Daoy (cell line): ENCODE measurements at regions not wholly inside any gene's neighbourhood (a gene's known extent, or its start where the extent isn't known, plus 50 kb on each side); places are given as distances from the start of the nearest gene placed in this dataset.

ENCODE experiments used
- DNase-seq: peaks from one replicate; pipeline ENCODE4 v3.0.0-alpha.2; 2015; ENCODE audit warnings: low read depth

DNA sequence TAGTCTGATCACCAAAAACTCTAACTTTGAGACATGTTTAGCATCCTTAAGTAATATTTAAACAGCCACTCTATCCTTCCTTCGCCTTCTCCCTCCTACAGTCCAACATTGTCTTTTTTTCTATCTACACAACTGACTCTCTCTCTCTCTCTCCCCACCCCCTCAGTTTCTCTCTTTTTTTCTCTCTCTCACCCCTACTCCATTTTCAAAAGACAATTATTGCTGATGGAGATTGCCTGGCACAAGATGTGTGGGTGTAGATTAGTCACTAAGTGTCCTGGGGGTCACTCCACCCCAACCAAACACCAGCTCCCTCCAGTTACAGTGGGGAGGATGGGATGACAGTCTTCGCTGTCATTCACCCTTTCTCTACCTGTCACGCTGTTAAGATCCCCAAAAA, 94.5 kb upstream of the NFIA start:
- no peak for DNase-seq

DNA sequence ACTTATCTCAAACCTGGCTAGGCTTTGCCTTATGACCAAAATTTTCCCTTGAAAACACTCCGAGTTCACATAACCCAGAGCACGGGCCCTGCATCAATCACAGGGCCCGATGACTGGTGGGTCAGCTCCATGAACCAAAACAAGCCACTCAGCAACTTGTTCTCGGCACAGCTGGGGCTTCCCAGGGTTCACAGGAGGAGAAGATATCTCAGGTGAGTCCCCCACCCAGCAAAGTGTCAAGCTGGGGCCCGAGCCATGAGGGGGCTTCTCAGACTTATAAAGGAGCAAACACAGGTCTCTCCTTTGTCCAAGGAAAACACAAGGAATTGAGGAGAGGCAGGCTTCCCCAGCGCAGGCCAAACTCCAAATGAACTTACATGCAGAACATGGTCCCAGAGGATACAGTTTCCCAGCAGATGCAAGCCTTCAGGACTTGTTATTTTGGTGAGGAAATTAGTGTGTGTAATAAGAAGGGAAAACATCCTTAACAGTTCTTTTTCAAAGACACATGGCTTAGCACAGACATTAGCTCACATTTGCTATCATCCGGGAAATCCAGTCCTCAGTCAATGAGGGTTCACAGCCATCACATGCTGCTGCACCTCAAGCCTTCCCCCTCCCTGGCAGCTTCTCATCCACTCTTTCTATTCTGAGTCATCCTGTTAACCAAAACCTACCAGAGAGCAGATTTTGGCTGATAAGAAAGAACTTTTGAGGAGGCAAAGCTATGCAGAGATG, 98.1 kb upstream of the NFIA start:
- peak; percentile 47 for DNase-seq

DNA sequence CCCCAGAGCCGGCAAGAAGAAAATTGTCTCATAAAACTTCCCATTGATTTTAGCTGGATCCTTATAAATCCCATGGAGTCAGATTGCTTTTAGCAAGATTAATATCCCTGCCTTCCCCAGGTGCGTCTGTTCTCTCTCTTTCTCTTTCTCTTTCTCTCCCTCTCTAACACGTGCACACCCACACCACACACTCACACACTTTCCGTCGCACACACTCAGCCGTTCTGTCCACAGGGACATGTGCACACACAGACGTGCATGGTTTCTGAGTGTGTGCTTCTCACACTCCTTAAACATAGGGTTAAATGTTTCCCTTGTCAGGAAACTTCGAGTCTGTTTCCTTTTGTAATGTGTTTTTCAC, 98.7 kb upstream of the NFIA start:
- no peak for DNase-seq

DNA sequence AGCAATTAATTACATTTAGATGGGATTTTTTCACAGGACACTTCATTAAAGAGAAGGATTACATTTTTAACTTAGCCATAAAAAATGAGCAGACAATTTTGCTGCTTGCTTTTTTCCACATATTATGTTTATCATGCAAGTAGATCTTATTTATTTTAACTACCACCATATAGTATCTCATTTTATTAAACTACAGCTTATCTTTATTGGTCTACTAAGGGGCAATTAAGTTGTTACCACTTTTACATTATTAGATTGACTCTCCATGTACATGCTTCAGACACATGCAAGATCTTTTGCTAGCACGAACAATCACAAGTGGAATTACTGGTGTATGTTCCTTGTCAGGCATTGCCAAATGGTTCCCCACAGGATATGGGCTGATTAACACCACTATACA, 99.8 kb upstream of the NFIA start:
- DNase-seq: no peak

DNA sequence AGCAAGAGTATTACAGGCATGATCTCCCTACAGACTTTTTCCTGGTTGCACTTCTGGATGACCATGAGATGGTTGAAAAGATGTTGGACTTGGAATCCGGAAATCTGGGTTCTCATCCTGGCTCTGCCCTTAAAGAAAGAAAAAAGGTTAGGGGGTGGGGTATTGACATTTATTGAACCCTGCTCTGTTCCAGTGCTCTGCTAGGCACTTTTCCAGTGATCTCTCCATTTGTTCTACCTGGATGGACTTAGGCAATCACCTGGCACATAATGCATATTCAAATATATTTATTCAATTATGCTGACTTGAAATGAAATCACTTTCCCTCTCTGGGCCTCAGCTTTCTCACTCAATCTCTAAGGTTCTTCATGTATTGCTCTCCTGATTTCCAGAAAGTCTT, 101.0 kb upstream of the NFIA start:
- DNase-seq: no peak

DNA sequence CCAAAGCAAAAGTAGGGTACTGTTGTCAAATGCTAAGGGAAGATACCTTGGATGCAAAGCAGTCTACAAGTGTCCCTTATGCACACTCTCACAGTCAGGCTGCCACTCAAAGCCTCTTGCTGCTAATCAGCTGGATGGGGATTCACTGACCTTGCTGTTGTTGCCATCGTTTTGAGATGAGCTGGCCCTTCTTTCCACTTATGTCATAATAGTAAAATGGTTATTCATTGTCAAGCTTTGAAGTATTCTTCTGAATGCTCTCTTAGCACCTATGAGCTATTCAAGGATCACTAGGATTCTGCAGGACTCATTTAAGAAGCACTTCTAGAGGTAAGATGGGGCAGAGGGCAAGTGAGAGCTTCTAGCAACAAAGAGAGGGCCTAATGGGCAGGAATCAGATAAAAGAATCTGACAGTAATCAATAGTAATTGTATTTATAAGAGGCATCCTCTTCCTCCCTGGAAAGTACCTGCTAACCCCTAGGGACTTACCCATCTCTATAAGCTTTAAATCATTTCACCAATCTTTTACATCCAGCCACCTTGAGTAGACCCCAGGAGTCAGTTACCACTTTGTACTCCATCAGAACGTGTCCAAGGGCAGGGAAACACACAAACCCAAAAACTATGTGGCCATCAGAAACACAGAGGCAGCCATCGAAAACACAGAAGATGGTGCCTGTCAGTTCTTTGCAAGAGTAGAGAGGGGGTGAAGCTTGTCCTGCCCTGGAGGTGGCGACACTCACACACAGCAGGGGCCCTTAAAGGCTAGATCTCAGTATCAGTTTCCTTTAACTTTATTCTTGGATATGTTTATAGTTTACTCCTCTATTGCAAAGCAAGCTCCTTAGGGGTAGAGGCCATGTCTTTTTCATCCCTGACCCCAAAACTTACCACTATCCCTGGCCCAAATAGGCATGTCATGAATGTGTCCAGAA, 103.7 kb upstream of the NFIA start:
- DNase-seq: peak; percentile 53

DNA sequence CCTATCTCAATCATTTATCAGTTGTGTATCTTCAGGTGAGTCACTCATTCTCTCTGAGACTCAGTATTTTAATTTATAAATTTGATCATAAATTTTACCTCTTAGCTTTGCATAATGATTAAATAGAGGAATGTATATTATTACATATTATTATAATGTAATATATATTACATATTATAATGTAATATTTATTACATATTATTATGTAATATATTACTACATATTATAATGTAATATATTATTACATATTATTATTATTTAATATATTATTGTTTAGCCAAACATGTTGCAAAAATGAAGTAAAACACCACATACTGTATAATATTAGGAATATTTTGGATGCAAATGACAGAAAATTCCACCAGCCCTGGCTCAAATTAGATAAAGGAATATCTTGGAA, 104.7 kb upstream of the NFIA start:
- no peak for DNase-seq

DNA sequence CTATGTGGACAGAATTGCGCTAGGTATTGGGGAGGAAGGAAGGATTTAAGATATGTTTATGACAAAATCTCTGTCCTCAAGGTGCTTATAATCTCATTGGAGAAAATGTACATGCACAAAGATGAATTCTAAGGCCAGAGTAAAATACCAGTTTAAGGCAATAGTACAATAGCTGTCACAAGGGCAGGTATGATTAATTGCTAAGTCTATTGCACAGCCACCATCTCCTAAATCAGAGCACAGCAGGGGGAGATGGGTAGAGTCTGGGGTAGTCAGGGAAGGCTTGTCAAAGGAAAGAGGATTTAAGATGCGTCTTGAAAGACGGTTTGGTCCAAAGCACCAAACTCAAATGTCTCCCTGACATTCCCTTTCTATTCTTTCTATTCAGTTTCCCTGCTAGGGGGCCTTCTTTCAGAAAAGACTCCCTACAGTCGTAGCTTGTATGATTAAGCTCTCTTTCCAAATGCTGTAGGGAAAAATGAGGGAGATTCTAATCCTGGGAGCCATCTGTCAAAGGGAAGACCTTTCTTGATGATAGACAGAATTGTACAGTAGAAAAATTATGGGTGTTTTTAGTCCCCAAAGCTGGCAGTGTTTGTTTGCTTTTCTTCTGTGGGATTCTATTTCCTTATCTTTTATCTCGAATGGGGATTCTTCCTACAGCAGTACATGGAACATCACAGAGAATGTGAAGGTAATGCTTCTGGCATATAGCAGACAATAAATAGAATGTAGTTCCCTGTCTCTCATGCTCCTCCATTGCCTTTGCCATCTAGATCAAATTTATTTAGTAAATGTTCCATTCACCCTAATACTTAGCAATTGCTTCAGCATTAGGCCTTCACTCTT, 107.6 kb upstream of the NFIA start:
- no peak for DNase-seq

DNA sequence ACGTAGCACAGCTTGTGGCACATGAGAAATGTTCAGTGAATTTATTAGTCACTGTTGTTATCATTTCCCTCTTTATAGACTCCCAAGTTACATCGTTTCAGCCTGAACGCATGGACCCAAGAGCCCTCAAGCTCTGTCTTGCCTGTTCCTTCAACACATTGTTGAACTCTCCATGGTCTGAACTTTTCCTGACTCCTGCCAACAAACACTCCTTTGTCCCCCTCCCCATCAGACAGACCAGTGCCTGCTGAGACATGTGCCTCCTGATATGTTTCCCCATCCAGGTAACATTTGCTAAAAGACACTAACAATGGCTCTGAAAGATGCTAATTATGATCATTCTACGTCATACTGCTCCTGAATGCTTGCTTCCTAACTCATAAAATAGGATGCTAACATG, 108.7 kb upstream of the NFIA start:
- no peak for DNase-seq

DNA sequence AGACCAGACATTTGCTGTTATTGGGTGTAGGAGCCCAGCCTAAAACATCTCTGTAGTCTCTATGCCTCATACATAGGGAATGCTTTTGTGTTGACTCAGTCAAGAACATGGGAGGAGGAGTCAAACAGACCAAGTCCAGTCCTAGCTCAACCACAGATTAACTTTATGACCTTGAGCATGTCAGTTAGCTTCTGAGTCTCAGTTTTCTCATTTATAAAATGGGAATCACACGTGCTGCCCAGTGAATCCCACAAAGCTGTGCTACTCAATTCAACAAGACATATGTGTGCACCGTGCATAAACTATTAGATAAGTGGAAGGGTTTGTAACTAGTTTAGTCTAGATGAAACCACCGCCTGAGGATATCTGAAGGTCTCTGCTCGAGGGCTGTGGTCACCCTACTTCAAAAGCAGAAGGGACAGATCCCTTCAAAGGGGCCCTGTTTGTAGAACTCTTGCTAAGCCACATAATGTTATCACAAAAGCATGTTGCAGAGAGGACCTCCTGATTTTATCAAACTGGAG, 109.5 kb upstream of the NFIA start:
- DNase-seq: peak; percentile 75

DNA sequence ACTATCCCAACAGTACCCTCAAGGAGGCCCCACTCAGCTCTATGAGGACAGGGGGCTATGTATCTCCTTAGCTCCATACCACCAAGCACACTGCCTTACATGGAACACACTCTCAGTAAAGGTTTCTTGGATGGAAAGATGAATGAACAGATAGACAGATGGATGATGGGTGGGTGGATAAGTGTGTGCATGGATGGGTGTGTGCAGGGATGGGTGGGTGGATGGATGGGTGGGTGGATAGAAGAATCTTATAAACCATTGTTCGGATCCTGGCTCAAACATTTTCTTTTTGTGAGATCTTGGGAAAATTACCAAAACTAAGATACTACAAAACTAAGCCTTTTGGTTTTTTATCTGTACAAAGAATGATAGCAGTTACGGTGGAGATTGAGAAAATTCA, 111.0 kb upstream of the NFIA start:
- no peak for DNase-seq

DNA sequence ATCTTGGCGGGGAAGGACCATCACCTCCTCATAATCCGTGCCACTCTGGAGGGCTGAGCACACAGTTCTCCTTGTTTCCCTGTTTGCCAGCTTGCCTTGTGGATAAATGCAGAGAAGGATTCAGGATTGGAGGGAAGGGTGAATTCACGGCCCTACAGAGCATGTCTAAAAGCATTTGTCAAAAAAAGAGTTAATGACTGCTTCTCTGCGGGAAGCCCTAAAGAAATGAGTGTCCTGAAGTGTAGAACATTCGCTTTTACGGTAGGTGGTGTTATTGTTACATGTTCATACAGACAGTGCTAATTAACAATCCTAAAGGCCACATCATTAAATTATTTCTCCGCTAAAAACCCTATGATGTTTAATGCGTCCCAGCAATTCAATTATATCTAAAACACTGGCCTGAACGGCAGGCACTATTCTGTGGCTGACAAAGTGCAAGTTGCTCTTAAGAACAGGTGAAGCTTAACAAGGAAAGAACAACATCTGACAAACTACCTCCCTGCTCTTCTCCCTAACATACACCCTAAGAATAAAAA, 112.3 kb upstream of the NFIA start:
- DNase-seq: peak; percentile 24

DNA sequence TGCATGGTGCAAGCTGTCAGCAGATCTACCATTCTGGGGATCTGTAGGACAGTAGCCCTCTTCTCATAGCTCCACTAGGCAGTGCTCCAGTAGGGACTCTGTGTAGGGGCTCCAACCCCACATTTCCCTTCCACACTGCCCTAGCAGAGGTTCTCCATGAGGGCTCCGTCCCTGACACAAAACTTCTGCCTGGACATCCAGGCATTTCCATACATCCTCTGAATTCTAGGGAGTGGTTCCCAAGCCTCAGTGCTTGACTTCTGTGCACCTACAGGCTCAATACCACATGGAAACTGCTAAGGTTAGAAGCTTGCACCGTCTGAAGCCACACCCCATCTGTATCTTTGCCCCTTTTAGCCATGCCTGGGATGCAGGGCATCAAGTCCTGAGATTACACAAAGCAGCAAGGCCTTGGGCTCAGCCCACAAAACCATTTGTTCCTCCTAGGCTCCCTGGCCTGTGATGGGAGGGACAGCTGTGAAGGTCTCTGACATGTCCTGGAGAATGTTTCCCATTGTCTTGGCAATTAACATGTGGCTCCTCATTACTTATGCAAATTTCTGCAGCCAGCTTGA, 117.0 kb upstream of the NFIA start:
- DNase-seq: no peak

DNA sequence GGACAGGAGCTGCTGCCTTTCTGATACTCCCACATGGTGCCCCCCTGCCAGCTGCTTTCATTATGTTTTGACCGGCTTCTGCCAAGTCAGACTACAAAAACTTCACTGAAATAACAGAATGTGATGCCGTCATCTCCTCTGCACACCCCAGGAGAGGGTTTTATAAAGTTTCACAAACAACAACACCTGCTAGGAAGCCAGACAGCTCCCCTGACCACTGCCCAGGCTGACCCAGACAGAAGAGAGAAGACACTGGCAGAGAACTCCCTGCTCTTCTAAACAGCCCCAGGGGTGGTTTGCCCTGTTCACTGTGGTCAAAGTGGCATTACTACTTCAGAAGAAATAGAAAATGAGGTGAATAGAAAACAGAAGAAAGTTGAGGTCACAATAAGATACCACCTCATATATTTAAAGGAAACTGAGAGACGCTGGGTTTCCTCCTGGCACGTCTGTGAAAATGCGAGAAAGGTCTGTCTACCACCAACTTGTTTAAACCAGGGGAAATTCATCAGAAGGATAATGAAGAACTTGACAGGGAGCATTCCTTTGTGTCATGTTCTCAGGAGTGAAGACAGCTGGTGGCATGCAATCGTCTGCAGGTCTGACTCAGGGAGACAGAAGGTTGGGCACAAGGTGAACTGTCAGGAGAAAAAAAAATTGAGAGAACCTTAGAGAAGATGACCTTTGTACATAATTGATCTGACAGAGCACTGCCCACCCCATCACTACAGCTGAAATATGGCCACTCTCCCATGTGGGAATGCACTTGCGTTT, 119.0 kb upstream of the NFIA start:
- peak; percentile 64 for DNase-seq

DNA sequence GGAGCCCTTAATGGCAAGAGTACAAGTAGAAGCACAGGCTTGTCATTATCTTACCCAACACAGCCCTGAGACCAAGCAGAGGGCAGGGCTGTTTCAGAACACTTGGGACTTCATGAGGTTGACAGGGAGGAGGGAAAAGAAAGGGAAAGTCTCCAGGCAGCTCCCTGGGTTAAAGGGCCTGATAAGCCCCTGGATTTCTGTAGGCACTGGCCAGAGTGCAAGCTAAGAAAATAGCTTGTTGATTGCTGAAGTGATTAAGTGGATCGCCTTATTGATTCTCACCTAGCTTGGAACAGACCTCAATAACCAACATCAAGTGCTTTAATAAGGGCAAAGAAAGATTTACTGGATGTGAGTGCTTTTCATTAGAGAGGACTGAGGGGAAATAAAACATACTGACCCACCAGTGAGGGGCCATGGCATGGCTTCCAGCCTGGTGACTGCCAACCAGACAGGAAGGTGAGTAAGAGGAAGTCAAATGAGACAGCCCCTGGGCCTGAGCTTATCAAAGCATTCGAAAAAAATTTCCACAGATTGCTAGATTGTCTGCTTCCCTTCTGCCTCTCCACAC, 121.4 kb upstream of the NFIA start:
- peak; percentile 85 for DNase-seq

DNA sequence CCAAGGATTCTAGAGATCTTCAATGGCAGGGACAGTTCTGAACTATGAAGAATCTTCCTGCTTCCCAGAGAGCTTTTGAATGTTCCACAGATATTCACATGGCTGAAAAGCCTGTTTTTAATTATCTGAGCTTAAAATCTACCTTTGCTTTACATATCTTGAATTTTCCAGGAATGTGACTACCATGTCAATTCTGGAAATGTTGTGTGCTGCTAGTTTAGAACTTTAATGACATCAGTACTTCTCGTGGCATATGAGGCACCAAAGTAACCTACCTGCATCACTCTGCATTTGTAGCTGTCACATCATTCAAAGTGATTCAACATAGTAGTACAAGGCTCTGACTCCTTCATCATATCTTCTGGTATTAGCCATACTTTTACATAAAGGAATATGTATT, 122.7 kb upstream of the NFIA start:
- DNase-seq: no peak

DNA sequence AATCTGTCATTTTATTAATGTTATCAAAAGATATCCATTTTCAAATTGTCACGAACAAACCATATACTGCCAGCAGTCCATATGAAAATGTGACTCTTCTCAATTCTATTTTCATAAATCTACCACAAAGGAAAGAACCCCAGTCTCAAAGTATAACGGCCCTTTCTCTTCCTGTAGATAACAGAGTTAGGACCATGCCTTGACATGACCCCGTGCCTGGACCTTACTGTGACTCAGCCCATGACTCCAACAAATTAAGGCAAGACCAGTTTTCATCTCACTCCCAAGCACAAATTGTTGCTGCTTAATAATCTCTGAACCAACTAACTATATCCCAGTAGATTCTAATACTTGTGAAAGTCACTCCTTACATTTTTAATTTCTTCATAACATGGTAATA, 124.4 kb upstream of the NFIA start:
- DNase-seq: no peak

DNA sequence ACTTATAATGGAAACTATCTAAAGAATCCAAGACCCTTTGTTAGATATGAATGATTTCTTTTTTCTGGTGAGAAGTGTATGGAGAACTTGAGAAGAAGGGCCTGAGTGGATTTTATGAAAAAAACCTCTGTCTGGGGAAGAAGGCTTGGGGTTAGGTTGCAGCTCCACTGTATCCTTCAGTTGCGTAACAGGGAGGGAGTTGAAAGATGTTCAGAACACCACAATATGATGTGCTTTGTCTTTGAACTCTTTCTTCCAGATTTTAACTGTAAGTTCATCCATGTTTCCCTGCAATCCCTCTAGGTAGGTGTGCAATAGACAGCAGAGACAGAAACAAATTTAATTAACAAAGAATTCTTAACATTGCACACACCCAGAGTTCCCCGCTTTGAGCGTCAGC, 125.8 kb upstream of the NFIA start:
- DNase-seq: no peak

DNA sequence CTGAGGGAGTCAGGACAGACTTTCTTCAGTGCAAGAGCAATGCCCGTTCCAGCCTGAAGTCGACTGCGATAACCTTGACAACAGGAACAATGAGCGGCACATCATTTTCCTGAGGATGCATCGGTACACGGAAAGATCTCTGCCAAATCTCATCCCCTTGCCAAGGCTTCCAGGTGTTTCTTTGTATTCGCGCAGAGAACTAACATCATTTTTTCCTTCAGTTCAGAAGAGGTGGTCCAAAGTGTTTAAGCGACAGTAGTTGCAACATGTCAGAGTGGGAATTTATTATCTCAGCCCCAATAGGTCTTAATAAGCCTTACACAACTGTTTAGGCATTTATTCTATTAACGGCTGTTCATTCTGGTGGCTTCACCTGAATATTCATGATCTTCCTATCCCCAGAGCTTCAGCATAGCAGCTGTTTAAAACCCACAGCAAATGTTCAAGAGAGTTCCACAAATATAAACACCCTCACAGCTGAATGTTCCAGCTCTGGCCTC, 129.7 kb upstream of the NFIA start:
- no peak for DNase-seq
